Heart left ventricle (tissue), 16 donors: ENCODE measurements at regions not wholly inside any gene's neighbourhood (a gene's known extent, or its start where the extent isn't known, plus 50 kb on each side); places are given as distances from the start of the nearest gene placed in this dataset.

Source experiments
- ATAC-seq, 4 donors: fragments of 200-7000 bp; cut with Tn5 transposase; one replicate each; pipeline ENCODE4 v1.9.1; 2020 to 2022; ENCODE audit warnings: moderate library complexity in 4 of 4, mild to moderate bottlenecking in 3 of 4, moderate number of reproducible peaks in 1 of 4
- DNase-seq, 5 donors: peaks; one replicate each; pipeline ENCODE4 v3.0.0-alpha.2; 2020
- H3K27ac ChIP-seq, 12 donors: fragments of 200-600 bp; sonication (generic) in 4 of 12; one replicate each; pipeline versions ENCODE4 v1.5.0 to v1.8.0; 2016 to 2022; ENCODE audit warnings: mild to moderate bottlenecking in 2 of 12
- H3K27me3 ChIP-seq, 9 donors: fragments of 200-600 bp; sonication (generic) in 2 of 9; one replicate each; pipeline versions ENCODE4 v1.5.1 to v1.8.0; 2016 to 2022; ENCODE audit warnings: mild to moderate bottlenecking in 3 of 9
- H3K36me3 ChIP-seq, 9 donors: fragments of 200-600 bp; sonication (generic) in 2 of 9; one replicate each; pipeline versions ENCODE4 v1.5.0 to v1.8.0; 2018 to 2022; ENCODE audit warnings: mild to moderate bottlenecking in 2 of 9
- H3K4me1 ChIP-seq, 12 donors: fragments of 200-600 bp; sonication (generic) in 4 of 12; one replicate each; pipeline versions ENCODE4 v1.5.0 to v1.8.0; 2016 to 2022; ENCODE audit warnings: mild to moderate bottlenecking in 3 of 12
- H3K4me3 ChIP-seq, 12 donors: fragments of 200-600 bp; sonication (generic) in 4 of 12; one replicate each; pipeline versions ENCODE4 v1.5.0 to v1.8.0; 2017 to 2022; ENCODE audit warnings: mild to moderate bottlenecking in 9 of 12, moderate library complexity in 4 of 12
- H3K9me3 ChIP-seq, 12 donors: fragments of 200-600 bp; sonication (generic) in 4 of 12; one replicate each; pipeline versions ENCODE4 v1.5.0 to v1.8.0; 2016 to 2022; ENCODE audit warnings: mild to moderate bottlenecking in 1 of 12
- POLR2A ChIP-seq, 2 donors: fragments of 450-650 bp; IDR thresholded peaks; one replicate each; pipeline ENCODE4 v1.6.1; 2017; ENCODE audit warnings: antibody characterized with exemption in 2 of 2, mild to moderate bottlenecking in 2 of 2, moderate library complexity in 2 of 2
- WGBS, 4 donors: extraction: QIAGEN DNeasy Blood & Tissue Kit in 2 of 4; methylation state at CpG; one replicate each; pipeline versions ENCODE4 v1.1.5 to v1.1.7; 2013 to 2018; 5-methylcytosine and 5-hydroxymethylcytosine counted together
- intact Hi-C, 10 donors: fragments of 100-400 bp; cut with DNase I; formaldehyde crosslinking; loops; one replicate each; pipeline versions ENCODE4 v1.11.1 to v1.14.2; 2022
- TF ChIP-seq, protein P1 (sequence below), 12 donors: fragments of 200-600 bp; sonication (generic) in 4 of 12; IDR thresholded peaks; one replicate each; pipeline versions ENCODE4 v1.5.0 to v1.8.0; 2018 to 2022; ENCODE audit warnings: antibody characterized with exemption in 12 of 12, mild to moderate bottlenecking in 5 of 12
- donor health status: ischemic (EF 13 %, LVEDD 7.1; RV severe dilation, severe dysfunction).
- donor health status: healthy with polysubstance abuse.
- donor health status: DM: no; HTN: yes; CAD: no.
- donor health status: DM: no; HTN: no; CAD: no.
- donor health status: ischemic (EF 25% LVEDD 6.9; RV normal size, moderate dysfunction).
- donor health status: ischemic (EF 25% LVEDD 5.7; RV mildly dilated, moderate dysfunction).
- donor health status: healthy.
- donor health status: DM: yes; HTN: yes; CAD: no.
- donor health status: ischemic (EF 35%, LVEDD 5.7; RV mildly dilated, moderate dysfunction).
- donor health status: nonischemic (EF 11% LVEDD 7.7; RV severe dilation, severe dysfunction).
- donor health status: DM: yes; HTN: yes; CAD: no.
- donor health status: PGD.
- donor health status: ischemic (EF 29% LVEDD 5.4; RV normal size, mild dysfunction).
- donor health status: nonischemic (EF 23%, LVEDD 6.1; RV moderate dilation, normal function).

DNA sequence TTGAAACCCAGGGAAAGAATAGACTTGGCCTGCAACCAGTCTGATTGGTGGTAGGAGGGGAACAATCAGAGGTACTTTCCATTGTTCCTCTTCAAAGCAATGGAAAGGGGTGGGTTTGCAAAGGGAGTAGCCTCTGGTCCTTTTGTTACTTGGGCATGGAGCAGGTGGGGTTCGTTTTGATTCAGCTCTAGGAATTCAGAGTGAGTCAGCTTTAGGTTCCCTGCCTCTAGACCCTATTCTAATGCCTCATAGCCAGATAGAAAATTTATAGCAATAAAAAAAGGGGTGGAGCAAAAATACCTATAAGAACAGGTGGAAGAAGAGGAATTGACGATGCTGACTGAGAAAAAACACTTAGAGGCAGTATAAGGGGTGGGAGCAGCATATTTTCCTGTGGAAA, 636.4 kb downstream of the PLCL1 start:
- H3K9me3 ChIP-seq, result no peaks in the 10 kb centered on the region
- no peak overlapping the region for H3K4me3 ChIP-seq
- H3K4me1 ChIP-seq, result no peaks in the 10 kb centered on the region
- TF ChIP-seq, protein P1, sequence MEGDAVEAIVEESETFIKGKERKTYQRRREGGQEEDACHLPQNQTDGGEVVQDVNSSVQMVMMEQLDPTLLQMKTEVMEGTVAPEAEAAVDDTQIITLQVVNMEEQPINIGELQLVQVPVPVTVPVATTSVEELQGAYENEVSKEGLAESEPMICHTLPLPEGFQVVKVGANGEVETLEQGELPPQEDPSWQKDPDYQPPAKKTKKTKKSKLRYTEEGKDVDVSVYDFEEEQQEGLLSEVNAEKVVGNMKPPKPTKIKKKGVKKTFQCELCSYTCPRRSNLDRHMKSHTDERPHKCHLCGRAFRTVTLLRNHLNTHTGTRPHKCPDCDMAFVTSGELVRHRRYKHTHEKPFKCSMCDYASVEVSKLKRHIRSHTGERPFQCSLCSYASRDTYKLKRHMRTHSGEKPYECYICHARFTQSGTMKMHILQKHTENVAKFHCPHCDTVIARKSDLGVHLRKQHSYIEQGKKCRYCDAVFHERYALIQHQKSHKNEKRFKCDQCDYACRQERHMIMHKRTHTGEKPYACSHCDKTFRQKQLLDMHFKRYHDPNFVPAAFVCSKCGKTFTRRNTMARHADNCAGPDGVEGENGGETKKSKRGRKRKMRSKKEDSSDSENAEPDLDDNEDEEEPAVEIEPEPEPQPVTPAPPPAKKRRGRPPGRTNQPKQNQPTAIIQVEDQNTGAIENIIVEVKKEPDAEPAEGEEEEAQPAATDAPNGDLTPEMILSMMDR (IDR thresholded peaks at IDR 0.05), result no peak
- no peak for TF ChIP-seq POLR2A (IDR thresholded peaks at IDR 0.05)
- DNase-seq, result no peak
- H3K27ac ChIP-seq, result no peak overlapping the region
- WGBS, 4 donors, result 32 to 39% (median 37%) methylated on average over 2 of the region's 2 CpGs
- ATAC-seq, result no peak
- no peaks in the 10 kb centered on the region for H3K27me3 ChIP-seq
- H3K36me3 ChIP-seq, result no peaks in the 10 kb centered on the region
- intact Hi-C loops, result no loop called here

DNA sequence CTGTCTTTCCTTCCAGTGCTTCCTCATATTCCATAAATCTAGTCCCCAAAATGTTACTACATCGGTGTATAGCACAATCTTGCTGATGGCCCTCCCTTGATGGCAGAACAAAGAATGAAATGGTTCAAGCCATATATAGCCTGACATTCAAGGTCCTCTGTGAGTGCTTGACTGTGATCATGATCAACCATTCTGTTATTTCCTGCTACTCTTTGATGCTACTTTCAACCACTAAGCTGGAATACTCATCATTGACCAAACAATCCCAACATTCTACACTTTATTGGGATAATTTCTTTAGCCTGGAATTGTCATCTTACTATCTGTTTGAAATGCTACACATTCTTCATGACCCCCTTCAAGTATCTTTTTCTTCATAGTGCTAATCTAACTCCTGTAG, 633.9 kb downstream of the PLCL1 start:
- no peaks in the 10 kb centered on the region for H3K4me1 ChIP-seq
- ATAC-seq, result no peak
- H3K4me3 ChIP-seq, result no peak overlapping the region
- no peaks in the 10 kb centered on the region for H3K9me3 ChIP-seq
- H3K36me3 ChIP-seq, result no peaks in the 10 kb centered on the region
- intact Hi-C loops, result no loop called here
- no peak overlapping the region for H3K27ac ChIP-seq
- TF ChIP-seq POLR2A (IDR thresholded peaks at IDR 0.05), result no peak
- TF ChIP-seq, protein P1 (IDR thresholded peaks at IDR 0.05), result no peak
- 74 to 94% (median 89%) methylated on average over 1 of the region's 1 CpG for WGBS, 4 donors
- DNase-seq, result no peak
- H3K27me3 ChIP-seq, result no peaks in the 10 kb centered on the region

DNA sequence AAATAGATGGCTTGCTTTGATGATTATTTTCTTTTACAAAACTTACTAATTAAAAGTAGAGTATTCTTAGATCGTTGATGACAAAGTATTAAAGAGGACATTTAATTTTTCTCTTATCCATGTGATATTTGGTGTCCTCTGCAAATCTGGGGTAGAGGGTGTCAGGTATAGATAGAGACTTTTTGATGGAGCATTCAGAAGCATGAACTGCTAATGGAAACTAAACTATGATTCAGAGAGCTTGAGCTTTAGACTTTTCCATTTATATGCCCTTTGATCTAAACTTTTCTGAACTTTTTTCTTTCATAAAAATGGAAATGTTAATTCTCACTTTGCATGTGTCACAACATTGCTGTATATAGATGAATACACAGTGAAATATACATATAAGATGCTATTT, 619.7 kb downstream of the PLCL1 start:
- no peak for TF ChIP-seq POLR2A (IDR thresholded peaks at IDR 0.05)
- TF ChIP-seq, protein P1 (IDR thresholded peaks at IDR 0.05), result no peak
- H3K9me3 ChIP-seq, result no peaks in the 10 kb centered on the region
- no peaks in the 10 kb centered on the region for H3K27me3 ChIP-seq
- ATAC-seq (no peak), DNase-seq (no peak)
- intact Hi-C loops, result no loop called here
- H3K4me3 ChIP-seq, result no peak overlapping the region
- WGBS, 4 donors, result 54 to 70% (median 64%) methylated on average over 1 of the region's 1 CpG
- H3K36me3 ChIP-seq, result no peaks in the 10 kb centered on the region
- no peak overlapping the region for H3K27ac ChIP-seq
- H3K4me1 ChIP-seq, result no peaks in the 10 kb centered on the region

DNA sequence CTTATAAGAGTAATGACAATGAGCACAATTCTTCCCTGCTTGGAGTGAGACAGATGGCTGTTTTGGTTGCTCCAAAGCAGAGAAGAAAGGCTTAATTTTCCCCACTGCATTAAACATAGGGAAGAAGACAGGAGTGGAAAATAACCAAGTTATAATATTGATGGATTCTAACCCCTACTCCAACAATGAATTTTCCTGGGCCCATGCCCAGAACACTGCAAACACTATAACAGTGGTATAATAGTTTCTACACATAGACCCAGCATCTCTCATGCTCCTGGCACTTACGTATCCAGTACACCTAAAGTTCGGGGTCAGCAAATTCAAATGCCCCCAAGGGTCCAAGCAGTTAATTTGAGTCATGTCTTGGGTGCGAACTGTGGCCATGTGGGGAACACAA, 613.4 kb downstream of the PLCL1 start:
- H3K9me3 ChIP-seq, result no peaks in the 10 kb centered on the region
- 86 to 97% (median 89%) methylated on average over 3 of the region's 3 CpGs for WGBS, 4 donors
- no peak for DNase-seq
- no peak overlapping the region for H3K4me3 ChIP-seq
- intact Hi-C loops, result no loop called here
- H3K36me3 ChIP-seq, result no peaks in the 10 kb centered on the region
- H3K27me3 ChIP-seq, result no peaks in the 10 kb centered on the region
- H3K27ac ChIP-seq, result no peak overlapping the region
- ATAC-seq, result no peak
- TF ChIP-seq, protein P1 (IDR thresholded peaks at IDR 0.05), result no peak
- no peak for TF ChIP-seq POLR2A (IDR thresholded peaks at IDR 0.05)
- H3K4me1 ChIP-seq, result no peaks in the 10 kb centered on the region
